Limb (tissue), 2 donors: ENCODE measurements at regions not wholly inside any gene's neighbourhood (a gene's known extent, or its start where the extent isn't known, plus 50 kb on each side); places are given as distances from the start of the nearest gene placed in this dataset.
A peak's percentile ranks its signal among the peaks of the same experiment; 100 is the strongest.

Experiments used
- DNase-seq, 2 donors: peaks; one replicate each; pipeline ENCODE4 v3.0.0-alpha.2; 2016; ENCODE audit errors: extremely low spot score in 2 of 2

DNA sequence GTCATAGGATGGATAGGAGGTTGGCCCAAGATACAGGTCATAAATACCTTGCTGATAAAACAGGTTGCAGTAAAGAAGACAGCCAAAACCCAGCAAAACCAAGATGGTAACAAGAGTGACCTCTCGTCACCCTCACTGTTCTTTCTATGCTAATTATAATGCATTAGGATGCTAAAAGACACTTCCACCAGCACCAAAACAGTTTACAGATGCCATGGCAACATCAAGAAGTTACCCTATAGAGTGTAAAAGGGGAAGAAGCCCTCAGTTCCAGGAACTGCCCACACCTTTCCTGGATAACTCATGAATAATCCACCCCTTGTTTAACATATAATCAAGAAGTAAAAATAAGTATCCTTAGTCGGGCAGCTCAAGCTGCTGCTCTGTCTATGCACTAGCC is 671.9 kb downstream of the PTPRC start:
- no peak for DNase-seq

DNA sequence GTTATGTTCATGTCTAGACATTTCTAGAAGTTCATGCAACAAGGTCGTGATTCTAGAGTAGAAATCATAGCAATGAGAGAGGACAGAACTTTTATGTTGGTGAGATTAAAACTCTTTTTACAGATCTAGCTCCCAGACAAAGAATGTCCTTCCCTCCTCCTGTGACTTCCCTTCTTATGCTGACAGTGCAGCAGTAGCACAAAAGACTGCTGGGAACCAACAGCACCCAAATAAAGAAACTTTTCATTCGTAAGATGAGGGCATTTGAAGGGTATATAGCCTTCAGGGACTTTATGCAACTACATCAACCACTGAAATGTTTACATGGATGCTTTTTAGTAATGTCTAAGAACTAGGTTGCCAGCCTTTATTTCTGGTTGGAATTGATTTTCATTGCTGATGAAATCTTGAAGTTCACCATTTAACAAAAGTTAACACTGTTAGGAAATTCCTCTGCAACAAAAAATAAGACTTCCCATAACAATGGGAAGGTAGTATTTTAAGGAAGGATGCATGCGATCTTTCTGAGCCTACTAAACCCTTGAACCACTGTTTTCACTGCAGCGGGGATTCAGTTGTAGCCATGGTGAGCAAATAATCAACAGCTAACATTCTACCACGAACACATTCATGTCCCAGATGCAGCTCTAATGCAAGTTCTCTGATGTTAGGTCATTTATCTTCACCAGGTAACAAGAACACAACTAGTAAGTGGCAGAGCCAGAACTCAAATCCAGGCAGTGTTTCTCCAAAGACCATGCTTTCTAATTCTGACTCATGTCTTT is 672.8 kb downstream of the PTPRC start:
- DNase-seq: no peak

DNA sequence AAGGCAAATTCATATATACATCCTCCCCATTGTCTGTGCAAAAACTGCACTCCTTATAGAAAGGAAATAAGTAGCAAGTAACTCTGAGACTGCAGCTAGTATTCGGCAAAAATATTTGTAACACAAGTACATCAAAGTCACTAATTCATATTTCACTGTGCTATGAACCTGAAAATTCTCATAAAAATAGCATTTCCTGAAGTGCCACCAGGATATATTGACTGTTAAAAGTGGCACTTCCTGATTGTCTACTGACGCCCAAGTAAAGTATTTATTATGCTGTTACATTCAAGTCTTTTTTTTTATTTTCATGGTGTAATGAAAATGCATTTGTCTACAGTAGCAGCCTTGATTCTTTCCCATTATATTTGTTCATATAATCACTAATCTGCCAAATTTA is 673.8 kb downstream of the PTPRC start:
- no peak for DNase-seq

DNA sequence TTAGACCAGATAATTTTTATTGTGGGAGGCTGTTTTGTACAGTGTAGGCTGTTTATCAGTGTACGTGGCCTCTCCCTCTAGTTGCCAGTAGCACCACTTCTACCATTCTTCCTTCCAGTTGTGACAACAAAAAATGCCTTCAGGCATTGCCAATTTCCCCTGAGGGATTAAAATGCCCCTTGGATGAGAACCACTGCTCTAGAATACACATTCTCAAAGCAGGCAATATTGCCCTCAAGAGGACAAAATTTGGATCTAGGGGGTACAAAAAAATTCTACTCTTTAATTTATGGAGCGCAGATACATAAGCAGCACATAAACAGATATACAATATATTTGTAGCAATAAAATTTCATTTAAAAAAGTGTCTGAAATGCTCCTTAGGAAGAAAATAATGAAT is 674.6 kb downstream of the PTPRC start:
- DNase-seq: no peak

DNA sequence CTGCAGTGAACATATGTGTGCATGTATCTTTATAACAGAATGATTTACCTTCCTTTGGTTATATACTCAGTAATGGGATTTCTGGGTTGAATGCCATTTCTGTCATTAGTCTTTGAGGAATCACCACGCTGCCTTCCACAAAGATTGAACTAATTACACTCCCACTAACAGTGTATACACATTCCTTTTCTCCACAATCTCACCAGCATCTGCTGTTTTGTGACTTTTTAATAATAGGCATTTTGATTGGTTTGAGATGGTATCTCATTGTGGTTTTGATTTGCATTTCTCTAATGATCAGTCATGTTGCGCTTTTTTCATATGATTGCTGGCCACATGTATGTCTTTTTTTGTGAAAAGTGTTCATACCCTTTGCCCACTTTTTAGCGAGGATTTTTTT is 680.5 kb downstream of the PTPRC start:
- no peak for DNase-seq

DNA sequence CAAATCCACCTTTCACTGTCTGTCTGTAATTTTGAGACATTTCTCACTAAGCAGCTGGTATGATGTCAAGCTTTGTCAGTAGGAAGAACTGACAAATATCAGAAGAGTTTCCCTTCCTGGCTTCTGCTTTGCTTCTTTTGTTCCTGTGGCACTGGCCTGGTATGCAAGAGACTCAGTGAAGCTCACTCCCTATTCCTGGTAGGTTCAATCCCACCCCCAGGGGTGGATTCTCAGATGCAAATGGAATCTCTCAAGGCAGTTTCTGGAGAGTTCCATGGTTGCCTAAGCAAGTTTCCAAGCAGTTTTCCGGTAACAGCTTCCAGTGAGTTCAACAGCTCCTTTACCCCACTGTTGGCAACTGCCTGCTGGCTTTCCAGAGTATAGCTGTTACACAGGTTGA is 683.4 kb downstream of the PTPRC start:
- no peak for DNase-seq

DNA sequence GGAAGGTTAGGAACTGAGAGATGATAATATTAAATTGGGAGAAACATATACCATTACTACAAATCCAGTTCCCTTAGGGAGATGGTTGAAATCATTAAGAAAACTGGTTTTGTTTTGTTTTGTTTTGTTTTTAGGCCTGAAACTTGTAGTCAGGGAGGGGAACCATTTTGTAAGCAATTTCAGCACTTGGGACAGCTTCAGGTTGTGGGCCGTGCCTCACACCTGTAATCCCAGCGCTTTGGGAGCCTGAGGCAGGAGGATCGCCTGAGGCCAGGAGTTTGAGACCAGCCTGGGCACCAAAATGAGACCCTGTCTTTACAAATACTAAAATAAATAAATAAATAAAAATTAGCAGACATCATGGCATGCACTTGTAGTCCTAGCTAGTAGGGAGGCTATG is 694.3 kb upstream of the NR5A2 start:
- no peak for DNase-seq

DNA sequence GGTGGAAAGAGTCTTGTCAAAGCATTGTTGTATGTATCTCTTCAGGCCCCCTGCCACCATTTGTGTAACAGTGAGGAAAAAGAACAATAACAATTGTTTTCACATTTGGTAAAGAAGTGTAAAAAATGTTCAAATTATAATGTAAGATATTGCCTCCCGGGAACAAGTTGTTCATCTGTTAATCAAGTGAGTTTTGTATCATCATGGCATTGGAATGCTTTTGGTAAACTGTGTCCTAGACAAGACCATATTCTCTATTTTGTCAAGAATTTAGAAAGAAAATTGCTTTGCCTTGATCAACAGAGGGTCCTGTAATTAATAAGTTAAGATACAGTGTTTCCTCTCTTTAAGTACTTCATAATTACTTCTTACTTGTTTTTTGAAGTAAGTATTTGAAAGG is 692.0 kb upstream of the NR5A2 start:
- DNase-seq: no peak

DNA sequence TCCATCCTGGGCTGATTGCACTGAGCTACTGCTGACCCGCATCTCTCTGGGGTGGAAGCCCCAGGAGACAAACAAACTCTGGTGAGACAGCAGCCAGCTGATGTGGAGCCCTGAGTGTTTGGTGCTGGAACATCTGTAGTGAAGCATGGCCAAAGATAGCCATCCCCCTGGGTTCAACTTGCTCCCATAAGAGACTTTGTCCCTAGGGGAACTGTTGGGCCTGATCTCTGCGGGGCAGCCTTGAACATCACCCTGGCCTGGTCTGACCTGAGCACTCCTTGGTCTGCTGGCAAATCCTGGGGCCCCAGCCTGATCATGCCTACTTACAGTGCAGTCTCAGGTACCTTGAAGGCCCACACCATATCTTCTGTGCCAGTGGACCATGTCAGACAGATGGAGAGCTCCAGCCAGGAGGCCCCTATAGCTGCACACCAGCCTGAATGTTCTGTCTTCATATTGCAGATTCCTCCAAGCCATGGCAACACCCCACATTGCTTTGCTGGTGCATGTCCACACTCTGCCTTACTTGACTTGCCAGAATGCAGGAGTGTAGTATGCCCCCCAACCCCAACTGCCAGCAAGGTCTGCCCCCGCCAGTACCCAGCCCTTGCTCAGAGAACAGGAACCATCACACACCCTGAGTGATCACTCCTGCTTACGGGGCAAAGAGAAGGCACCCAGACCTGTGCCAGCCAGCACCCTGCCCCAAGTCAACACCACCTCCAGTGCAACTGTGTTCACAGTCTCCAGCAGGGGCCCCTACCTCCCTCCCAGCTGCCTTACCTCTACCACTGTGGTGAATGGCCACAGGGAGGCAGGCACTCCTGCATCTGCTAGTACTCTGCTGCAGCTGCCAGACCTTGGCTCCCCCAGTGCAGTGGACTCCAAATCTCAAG is 690.5 kb upstream of the NR5A2 start:
- DNase-seq: no peak

DNA sequence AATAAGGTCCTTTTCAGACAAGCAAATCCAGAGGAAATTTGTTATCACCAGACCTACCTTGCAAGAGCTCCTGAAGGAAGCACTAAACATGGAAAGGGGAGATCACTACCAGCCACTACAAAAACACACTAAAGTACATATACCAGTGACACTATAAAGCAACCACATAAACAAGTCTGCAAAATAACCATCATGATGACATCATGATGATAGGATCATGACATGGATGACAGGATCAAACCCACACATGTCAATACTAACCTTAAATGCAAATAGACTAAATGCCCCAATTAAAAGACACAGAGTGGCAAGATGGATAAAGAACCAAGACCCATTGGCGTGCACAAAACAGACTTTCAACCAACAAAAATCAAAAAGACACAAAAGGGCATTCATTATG is 688.8 kb upstream of the NR5A2 start:
- DNase-seq: no peak

DNA sequence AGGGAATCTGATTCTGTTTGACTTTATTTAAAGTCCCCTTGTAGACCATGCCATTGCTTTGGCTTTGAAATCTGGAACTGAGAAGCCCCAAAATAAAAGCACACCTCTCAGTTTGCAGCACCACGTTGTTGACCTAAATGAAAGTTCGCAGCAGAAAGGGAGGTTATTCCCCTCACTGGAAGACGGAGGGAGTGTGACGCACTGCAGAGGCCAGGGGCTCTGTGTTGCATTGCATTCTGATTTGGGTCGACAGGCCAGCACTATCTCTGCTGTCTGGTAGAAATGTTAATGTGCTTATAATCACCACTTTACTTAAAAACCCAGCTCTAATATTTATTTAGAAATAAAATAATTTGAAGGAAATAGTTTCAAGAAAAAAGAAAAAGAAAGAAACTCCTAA is 675.2 kb upstream of the NR5A2 start:
- DNase-seq: peak in 1 of 2 donors; percentile 27

DNA sequence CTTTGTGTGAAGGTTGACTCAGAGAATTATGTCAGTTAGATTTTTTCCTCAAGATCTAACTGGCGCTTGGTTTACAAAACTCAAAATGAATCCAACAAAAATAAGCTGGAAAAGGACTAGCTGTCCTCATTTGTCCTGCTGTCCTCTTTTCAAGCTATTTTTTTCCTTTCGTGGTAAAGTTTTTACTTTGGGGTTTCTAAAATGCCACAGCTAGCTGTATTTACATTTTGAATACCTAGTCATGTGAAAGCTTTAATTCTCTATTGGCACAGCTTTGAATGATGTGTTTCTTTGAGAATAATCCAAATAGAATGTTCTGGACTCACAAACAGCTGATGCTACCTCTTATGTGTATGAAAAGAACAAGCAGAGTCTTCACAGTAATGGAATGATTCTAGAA is 673.6 kb upstream of the NR5A2 start:
- no peak for DNase-seq

DNA sequence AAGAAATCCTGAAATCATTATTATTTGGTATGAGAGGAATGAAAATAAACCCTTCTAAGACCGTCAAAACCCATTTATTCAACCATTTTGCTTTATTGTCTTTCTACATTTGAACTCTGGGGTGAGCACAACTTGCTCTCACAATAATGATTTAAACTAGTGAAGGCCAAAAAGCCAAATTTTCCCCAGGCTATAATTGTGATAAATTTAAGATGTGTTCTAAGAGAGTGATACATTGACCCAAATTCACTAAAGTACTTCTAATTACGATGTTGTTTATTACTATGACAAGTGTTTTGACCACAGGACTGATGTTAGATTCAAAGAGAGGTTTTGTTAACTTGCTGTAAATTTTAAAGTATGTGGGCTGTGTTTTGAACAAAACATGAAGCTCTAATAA is 670.9 kb upstream of the NR5A2 start:
- DNase-seq: no peak

DNA sequence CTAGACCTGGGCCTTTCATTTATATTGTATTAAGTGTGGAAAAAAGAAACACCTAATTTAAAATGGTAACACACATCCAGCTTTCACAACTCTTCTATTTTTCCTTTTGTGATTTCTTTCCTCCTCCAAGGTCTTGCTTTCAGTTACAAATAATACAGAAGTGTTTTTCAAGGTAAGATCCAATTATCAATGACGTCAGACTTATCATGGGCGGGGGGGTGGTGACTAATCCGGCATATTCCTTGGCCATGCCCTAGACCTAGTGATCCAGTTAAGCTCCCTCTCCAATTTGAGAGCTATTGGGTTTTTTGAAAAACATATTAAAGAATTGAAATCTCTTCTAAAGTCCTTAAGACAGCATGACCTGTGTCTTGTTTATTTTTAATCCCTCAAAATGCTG is 669.9 kb upstream of the NR5A2 start:
- no peak for DNase-seq

DNA sequence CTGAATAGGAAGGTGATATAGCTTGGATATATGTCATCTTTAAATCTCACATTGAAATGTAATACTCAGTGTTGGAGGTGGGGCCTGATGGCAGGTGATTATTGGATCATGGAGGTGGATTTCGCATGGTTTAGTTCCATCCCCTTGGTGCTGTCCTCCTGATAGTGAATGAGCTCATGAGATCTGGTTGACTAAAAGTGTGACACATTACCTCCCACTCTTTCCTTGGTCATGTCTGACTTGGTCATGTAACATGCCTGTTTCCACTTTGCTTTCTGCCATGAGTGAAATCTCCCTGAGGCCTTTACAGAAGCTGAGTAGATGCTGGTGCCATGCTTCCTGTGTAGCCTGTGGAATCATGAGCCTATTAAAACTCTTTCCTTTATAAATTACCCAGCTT is 664.5 kb upstream of the NR5A2 start:
- no peak for DNase-seq

DNA sequence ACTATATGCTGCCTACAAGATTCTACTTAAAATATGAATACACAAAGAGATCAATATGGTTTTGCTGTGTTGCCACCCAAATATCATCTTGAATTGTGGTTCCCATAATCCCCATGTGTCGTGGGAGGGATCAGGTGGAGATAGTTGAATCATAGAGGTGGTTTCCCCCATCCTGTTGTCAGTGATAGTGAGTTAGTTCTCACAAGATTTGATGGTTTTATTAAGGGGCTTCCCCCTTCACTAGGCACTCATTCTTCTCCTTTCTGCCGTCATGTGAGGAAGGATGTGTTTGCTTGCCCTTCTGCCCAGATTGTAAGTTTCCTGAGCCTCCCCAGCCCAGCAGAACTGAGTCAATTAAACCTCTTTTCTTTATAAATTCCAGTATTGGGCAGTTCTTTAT is 654.4 kb upstream of the NR5A2 start:
- no peak for DNase-seq

DNA sequence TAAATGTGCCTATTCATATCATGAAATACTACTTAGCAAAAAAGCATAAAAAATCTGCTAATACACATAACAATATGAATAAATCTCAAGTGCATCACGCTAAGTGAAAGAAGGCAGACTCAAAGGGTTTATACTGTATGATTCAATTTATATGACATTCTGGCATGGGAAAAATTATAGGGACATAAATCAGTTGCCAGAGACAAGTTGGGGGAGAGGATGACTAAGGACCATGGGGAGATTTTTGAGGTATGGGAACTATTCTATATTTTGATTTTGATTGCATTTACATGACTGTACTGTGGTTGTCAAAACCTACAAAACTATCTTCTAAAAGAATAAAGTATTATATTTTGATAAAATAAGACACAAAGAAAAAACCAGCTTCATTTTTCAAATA is 650.3 kb upstream of the NR5A2 start:
- no peak for DNase-seq

DNA sequence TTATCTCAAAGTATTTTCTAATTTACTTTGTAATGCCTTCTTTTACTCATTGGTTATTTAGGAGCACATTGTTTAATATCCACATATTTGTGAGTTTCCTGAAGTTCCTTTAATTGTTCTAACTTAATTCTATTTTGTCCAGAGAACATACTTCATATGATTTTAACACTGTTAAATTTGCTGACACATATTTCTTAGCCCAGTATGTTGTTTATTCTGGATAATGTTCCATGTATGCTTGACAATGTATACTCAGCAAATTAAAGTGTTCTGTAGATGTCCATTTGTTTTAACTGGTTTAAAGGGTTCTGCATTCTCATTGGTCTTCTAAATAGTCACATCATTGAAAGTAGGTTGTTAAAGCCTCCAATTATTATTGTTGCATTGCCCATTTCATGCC is 643.7 kb upstream of the NR5A2 start:
- DNase-seq: no peak

DNA sequence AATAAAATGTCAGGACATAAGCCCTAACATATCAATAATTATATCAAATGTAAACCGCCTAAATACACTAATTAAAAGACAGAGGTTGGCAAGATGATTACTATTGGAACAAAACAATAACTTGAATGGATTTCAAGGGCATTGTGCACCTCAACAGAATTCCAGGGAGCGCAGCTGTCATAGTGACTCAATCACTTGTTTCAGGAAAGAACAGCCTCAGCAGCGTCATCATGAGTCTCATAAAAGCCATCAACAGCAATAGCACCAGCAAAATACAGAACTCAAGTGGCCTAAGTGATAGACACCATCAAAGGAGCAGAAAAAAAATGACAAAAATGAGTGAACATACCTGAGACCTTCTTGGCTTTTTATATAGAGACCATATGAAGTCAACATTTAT is 632.7 kb upstream of the NR5A2 start:
- no peak for DNase-seq

DNA sequence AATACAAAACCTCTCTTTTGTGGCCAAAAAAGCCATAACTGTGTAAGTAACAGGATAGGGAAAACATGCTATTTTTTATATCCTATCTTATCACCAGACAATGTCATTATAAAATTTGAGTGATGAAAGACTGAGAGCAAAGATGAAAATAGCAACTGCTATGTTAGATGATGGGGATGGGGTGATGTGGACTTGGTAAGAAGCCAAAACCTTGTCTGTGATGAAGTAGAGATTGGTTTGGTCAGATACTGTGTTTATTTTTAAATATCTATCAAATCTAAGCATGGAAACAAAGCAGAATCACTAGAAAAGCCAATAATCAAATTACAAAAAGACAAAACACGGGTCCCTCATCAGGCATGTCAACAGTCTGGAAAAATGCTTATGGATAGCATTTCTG is 631.1 kb upstream of the NR5A2 start:
- DNase-seq: no peak

DNA sequence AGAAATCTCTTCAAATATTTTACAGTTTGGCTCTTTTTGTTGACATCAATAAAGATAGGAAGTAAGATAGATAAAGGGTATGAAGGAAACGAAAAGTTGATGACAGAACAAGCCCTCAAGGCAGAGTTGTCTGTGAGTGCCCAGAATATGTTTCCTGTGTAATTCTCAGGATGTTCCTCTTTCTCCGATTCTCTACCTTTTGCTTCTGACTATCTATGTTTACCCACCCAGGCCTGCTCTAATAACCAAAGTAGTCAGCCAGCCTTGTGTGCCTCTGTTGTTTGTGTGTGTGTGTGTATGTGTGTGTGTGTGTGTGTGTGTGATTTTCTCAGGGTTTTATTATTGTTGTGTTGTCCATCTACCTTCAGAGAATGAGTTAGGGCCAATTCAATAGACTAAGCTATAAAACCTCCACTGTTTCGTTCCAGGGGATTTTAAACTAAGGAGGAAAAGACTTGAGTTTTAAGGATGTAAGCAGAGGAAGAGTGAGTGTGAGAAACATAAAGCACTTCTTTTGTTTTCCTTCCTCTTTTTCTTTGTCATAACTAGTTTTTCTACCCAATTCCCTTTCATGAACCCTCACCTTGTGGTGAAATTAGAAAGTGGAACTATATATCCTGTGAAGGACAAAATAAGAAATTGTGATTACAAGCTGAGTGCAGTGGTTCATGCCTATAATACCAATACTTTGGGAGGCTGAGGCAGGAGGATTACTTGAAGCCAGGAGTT is 627.4 kb upstream of the NR5A2 start:
- no peak for DNase-seq

DNA sequence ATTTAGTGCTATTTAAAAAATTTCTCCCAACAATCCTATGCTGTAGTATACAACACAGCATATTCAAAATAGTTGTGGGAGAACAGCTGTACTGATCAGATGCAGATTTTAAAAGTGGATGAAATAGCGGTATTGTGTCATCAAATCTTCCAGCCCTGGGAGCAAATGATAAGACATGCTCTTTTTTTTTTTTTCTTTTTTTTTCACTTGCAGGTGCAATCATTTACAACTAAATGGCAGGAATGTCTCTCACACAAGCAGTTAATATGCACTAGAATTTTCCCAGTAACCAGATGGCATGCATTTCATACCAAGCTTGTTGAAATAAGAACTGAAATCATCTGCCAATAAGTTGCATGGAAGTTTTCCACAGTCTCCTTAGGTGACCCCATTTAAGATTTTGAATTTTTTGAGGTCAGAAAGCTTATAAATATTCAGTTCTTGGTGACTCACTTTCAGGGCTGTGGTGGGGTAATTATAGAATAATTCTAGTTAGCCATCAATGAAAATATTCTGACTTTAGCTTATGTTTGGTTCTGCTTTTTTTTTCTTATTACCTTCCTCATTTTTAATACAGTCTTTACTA is 623.9 kb upstream of the NR5A2 start:
- DNase-seq: no peak
